IgD-negative memory B cell (primary cell): ENCODE measurements at regions not wholly inside any gene's neighbourhood (a gene's known extent, or its start where the extent isn't known, plus 50 kb on each side); places are given as distances from the start of the nearest gene placed in this dataset.
A peak's percentile ranks its signal among the peaks of the same experiment; 100 is the strongest.

ENCODE experiments used
- H3K27ac Mint-ChIP-seq, 3 donors: one replicate each; pipeline ENCODE4 v1.8.0; 2020 to 2022; ENCODE audit warnings: mild to moderate bottlenecking in 3 of 3, mixed read lengths in 3 of 3, moderate library complexity in 1 of 3
- H3K27me3 Mint-ChIP-seq: one replicate; pipeline ENCODE4 v1.8.0; 2021; ENCODE audit warnings: mixed read lengths
- H3K36me3 Mint-ChIP-seq: one replicate; pipeline ENCODE4 v1.8.0; 2020; ENCODE audit warnings: mild to moderate bottlenecking, mixed read lengths
- H3K4me1 Mint-ChIP-seq, 3 donors: one replicate each; pipeline ENCODE4 v1.8.0; 2020 to 2022; ENCODE audit warnings: mixed read lengths in 3 of 3, mild to moderate bottlenecking in 1 of 3
- H3K4me3 Mint-ChIP-seq, 4 donors: one replicate each; pipeline ENCODE4 v1.8.0; 2020 to 2022; ENCODE audit warnings: mild to moderate bottlenecking in 4 of 4, mixed read lengths in 4 of 4, moderate library complexity in 3 of 4
- H3K9me3 Mint-ChIP-seq, 3 donors: one replicate each; pipeline ENCODE4 v1.8.0; 2020 to 2021; ENCODE audit warnings: mixed read lengths in 3 of 3, mild to moderate bottlenecking in 1 of 3

DNA sequence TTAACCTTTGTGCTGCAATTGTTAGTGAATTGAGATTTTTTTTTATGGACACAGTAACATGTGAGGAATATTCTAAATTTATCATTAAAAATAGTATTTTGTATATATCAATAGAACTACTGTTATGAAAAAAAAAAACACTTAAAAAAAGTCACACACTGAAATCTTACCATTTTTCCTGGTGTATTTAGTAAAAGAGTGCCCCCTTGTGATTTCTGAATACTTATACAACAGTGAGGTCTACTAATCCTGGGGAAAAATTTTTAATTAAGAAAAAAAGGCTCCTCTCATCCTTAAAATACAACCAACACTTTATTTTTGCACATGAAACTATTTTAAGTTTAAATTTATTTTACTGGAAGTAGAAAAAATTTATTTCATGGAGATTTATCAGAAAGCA is 56.4 kb upstream of the SPOCK3 start:
- Mint-ChIP-seq H3K27me3 (no peaks in the 10 kb centered on the region), H3K4me3 (no peak overlapping the region), H3K27ac (no peak overlapping the region), H3K36me3 (no peaks in the 10 kb centered on the region), H3K9me3 (peaks cover 3 to 13% (median 9%) of the 10 kb centered on the region in 3 donors), H3K4me1 (no peaks in the 10 kb centered on the region)

GRCh38 chr4:167308876-167309275 is 74.6 kb upstream of the SPOCK3 start:
- Mint-ChIP-seq H3K27me3 (no peaks in the 10 kb centered on the region), H3K36me3 (no peaks in the 10 kb centered on the region), H3K27ac (no peak overlapping the region), H3K4me3 (no peak overlapping the region), H3K9me3 (peaks cover 0 to 7% (median 2%) of the 10 kb centered on the region in 3 donors), H3K4me1 (no peaks in the 10 kb centered on the region)

- Mint-ChIP-seq H3K36me3 (no peaks in the 10 kb centered on the region), H3K4me1 (no peaks in the 10 kb centered on the region), H3K9me3 (peaks cover 0 to 1% (median 0%) of the 10 kb centered on the region in 3 donors), H3K27ac (no peak overlapping the region), H3K4me3 (no peak overlapping the region), H3K27me3 (no peaks in the 10 kb centered on the region)
These were observed 87.0 kb upstream of the SPOCK3 start for GRCh38 chr4:167321299-167321698.

DNA sequence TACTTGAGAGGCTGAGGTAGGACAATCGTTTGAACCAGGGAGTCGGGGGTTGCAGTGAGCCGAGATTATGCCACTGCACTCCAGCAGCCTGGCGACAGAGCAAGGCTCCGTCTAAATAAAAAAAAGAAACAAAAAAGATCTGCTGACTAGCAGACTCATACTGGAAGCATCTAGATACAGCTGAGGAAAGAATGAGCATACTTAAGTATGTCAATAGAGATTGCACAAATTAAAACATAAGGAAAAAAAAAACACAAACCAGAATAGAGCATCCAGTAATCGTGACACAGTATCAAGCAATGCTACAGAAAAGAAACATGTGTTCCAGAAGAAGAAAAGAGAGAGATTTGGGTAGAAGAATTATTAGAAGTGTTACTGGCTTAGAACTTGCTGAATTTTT is 105.5 kb upstream of the SPOCK3 start:
- Mint-ChIP-seq H3K27me3 (no peaks in the 10 kb centered on the region), H3K9me3 (peaks cover 3 to 14% (median 6%) of the 10 kb centered on the region in 3 donors), H3K36me3 (no peaks in the 10 kb centered on the region), H3K27ac (no peak overlapping the region), H3K4me3 (no peak overlapping the region), H3K4me1 (no peaks in the 10 kb centered on the region)

DNA sequence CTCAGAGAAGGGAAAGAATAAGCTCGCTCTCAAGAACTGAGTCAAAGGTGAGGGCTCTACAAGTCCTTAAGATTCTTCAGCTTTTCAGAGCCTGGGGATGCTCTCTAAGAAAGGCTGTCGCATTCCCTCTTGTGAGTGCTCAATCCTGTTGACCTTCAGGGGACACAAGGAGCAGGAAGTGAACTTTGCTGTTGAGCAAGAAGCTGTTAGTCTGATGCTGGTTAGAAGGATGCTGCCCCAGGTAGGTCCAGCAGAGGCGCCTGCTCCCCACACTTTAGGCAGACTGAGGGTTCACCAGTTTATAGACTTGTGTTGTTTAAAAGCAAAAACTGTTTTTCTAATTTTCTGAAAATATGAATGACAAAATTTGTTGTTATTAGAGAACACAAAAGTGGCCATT is 125.4 kb upstream of the SPOCK3 start:
- H3K4me3 Mint-ChIP-seq: no peak overlapping the region

DNA sequence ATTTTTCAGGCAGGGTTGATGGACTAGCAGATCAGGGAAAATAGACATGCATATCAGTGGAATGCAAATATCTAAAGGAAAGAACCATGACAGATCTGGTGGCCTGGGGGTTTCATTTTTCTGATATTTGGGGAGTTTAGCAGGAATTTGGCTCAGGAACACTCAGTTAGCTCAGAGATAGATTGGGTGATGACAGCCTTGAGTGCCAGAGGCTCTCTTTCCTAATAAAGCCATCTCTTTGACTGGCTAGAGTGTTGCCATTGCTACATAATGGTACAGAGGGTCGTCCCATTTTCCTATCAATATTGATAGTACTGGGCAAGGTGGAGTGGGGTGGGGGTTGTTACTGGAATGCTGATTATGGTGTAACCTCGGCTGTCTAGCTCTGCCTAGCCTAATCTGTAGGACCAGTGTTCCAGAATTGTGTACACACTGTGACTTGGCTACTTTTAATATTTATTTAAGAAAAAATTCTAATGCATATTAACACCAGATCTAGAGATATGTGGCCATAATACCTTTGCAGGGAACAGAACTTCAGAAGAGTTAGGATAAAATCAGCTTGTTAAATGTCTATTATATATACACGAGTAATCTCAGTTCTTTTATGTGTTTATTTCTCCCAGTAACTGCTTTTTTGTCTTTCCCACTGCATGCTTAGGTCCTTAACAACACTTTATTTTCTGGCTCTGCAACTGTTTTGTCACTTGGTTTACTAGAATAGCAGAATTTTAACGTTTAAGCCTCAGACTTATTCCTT is 145.0 kb upstream of the SPOCK3 start:
- Mint-ChIP-seq H3K4me3 (no peak overlapping the region), H3K27ac (no peak overlapping the region), H3K4me1 (peaks cover 0 to 1% (median 0%) of the 10 kb centered on the region in 3 donors), H3K27me3 (no peaks in the 10 kb centered on the region), H3K9me3 (peaks cover 0 to 3% (median 2%) of the 10 kb centered on the region in 3 donors), H3K36me3 (no peaks in the 10 kb centered on the region)

More for the DNA sequence above, 125.4 kb upstream of the SPOCK3 start:
- Mint-ChIP-seq H3K36me3 (peaks cover under 1% of the 10 kb centered on the region), H3K4me1 (no peaks in the 10 kb centered on the region), H3K27me3 (no peaks in the 10 kb centered on the region), H3K27ac (no peak overlapping the region), H3K9me3 (peaks cover 0 to 5% (median 1%) of the 10 kb centered on the region in 3 donors)

GRCh38 chr4:167380964-167381363 is 146.7 kb upstream of the SPOCK3 start:
- no peak overlapping the region for H3K4me3 Mint-ChIP-seq
- H3K27me3 Mint-ChIP-seq: no peaks in the 10 kb centered on the region
- no peaks in the 10 kb centered on the region for H3K36me3 Mint-ChIP-seq
- peaks cover 0 to 3% (median 2%) of the 10 kb centered on the region in 3 donors for H3K9me3 Mint-ChIP-seq
- H3K27ac Mint-ChIP-seq: no peak overlapping the region
- H3K4me1 Mint-ChIP-seq: peaks cover 0 to 1% (median 0%) of the 10 kb centered on the region in 3 donors

DNA sequence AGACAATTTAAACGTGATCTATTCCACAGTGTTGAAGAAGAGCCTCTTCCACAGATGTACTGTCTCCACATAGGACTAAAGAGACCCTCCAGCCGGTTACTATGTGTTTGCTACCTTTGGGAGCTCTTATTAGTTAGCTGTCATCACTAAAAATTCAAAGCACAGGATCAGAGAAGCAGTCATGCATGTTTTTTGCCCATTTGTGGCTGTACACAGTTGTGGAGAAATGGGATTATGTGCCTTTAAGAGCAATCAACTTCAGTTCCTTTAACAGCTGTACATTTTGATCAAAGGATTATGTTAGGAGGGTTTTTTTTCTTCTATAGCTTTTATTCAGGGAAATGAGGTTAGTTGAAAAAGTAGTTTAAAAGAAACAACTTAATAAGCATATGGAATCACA is 149.0 kb upstream of the SPOCK3 start:
- no peak overlapping the region for H3K4me3 Mint-ChIP-seq
- no peak overlapping the region for H3K27ac Mint-ChIP-seq
- peaks cover 0 to 1% (median 0%) of the 10 kb centered on the region in 3 donors for H3K4me1 Mint-ChIP-seq
- no peaks in the 10 kb centered on the region for H3K27me3 Mint-ChIP-seq
- peaks cover 0 to 3% (median 2%) of the 10 kb centered on the region in 3 donors for H3K9me3 Mint-ChIP-seq
- H3K36me3 Mint-ChIP-seq: no peaks in the 10 kb centered on the region

DNA sequence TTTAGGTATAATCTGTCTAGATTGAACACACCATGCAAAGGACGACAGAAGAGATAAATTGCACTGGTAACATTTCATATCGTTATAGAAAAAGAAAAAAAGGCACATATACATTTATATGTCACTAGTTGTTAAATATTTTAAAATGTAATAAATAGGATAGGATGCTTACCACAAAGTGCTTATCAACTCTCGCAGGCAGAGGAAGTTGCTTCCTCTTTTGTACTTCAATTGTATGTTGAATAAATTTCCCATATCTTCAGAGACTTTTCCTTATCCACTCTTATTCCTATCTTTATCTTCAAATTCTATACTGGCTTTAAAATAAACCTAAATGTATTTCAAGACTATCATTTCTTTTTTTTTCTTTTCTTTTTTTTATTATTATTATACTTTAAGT is 163.3 kb upstream of the SPOCK3 start:
- H3K4me3 Mint-ChIP-seq: no peak overlapping the region
- peaks cover 0 to 1% (median 0%) of the 10 kb centered on the region in 3 donors for H3K9me3 Mint-ChIP-seq
- no peaks in the 10 kb centered on the region for H3K36me3 Mint-ChIP-seq
- no peaks in the 10 kb centered on the region for H3K4me1 Mint-ChIP-seq
- H3K27me3 Mint-ChIP-seq: no peaks in the 10 kb centered on the region
- H3K27ac Mint-ChIP-seq: no peak overlapping the region

- Mint-ChIP-seq H3K9me3 (peaks cover 0 to 3% (median 0%) of the 10 kb centered on the region in 3 donors), H3K4me3 (peak overlapping the region in 1 of 4 donors; percentile 11), H3K4me1 (no peaks in the 10 kb centered on the region), H3K36me3 (no peaks in the 10 kb centered on the region), H3K27ac (no peak overlapping the region), H3K27me3 (no peaks in the 10 kb centered on the region)
These were observed 164.9 kb upstream of the SPOCK3 start for GRCh38 chr4:167399201-167399600.

DNA sequence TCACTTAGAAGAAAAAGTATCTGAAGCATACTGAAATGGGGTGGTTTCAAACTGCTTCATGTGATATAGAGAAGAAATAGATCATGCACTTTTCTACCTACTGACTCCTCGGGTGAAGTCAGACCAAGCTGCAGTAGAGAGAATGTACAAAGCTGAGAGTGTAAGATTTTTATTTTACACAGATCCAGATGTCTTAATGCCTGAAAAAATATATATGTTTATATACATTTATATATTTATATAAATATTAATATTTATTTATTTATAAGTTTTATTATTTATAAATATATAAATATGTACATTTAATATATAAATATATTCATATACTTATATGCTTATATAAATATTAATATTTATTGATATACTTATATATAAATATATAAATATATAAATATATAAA is 171.9 kb upstream of the SPOCK3 start:
- Mint-ChIP-seq H3K36me3 (no peaks in the 10 kb centered on the region), H3K27ac (no peak overlapping the region), H3K4me1 (no peaks in the 10 kb centered on the region), H3K9me3 (peaks cover 2 to 4% (median 4%) of the 10 kb centered on the region in 3 donors), H3K27me3 (no peaks in the 10 kb centered on the region), H3K4me3 (no peak overlapping the region)

DNA sequence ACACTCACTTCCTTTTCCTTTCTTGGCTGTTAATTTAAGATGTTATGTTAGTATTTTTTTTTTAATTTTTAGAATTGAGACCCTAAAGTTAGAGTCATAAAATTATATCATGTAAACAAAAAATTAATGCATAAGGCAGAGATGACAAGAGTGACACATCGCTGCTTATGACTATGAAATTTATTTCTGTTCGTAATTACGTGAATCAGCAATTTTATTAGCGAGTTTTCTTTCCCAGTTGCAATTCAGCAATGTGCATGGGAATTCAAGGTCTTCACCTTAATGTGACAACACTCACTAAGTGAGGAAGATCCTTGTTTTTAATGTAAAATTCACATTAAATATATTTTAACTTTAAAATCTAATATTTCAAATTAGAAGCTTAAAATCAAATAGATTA is 181.2 kb upstream of the SPOCK3 start:
- Mint-ChIP-seq H3K27ac (no peak overlapping the region), H3K4me3 (no peak overlapping the region), H3K36me3 (no peaks in the 10 kb centered on the region), H3K9me3 (peaks cover 0 to 3% (median 3%) of the 10 kb centered on the region in 3 donors), H3K27me3 (no peaks in the 10 kb centered on the region), H3K4me1 (no peaks in the 10 kb centered on the region)

GRCh38 chr4:167419468-167420140 is 185.3 kb upstream of the SPOCK3 start:
- Mint-ChIP-seq H3K4me3 (no peak overlapping the region), H3K9me3 (peaks cover 0 to 3% (median 1%) of the 10 kb centered on the region in 3 donors), H3K4me1 (no peaks in the 10 kb centered on the region), H3K27ac (no peak overlapping the region), H3K27me3 (no peaks in the 10 kb centered on the region), H3K36me3 (no peaks in the 10 kb centered on the region)

- H3K27me3 Mint-ChIP-seq: no peaks in the 10 kb centered on the region
- no peak overlapping the region for H3K27ac Mint-ChIP-seq
- no peaks in the 10 kb centered on the region for H3K36me3 Mint-ChIP-seq
- H3K4me3 Mint-ChIP-seq: no peak overlapping the region
- H3K4me1 Mint-ChIP-seq: no peaks in the 10 kb centered on the region
- peaks cover 0 to 3% (median 1%) of the 10 kb centered on the region in 3 donors for H3K9me3 Mint-ChIP-seq
These were observed 186.9 kb upstream of the SPOCK3 start for GRCh38 chr4:167421201-167421600.

- Mint-ChIP-seq H3K4me3 (no peak overlapping the region), H3K4me1 (no peaks in the 10 kb centered on the region), H3K27me3 (no peaks in the 10 kb centered on the region), H3K36me3 (no peaks in the 10 kb centered on the region), H3K9me3 (peaks cover 0 to 3% (median 1%) of the 10 kb centered on the region in 3 donors), H3K27ac (no peak overlapping the region)
These were observed 190.3 kb upstream of the SPOCK3 start for GRCh38 chr4:167424341-167425256.
